Stimulated activated CD4-positive, alpha-beta T cell treated with anti-CD3 and anti-CD28 coated beads, TNF-alpha, amount 100 ng/mL, for 48 hours (primary cell): ENCODE measurements at regions not wholly inside any gene's neighbourhood (a gene's known extent, or its start where the extent isn't known, plus 50 kb on each side); places are given as distances from the start of the nearest gene placed in this dataset.
"Not testable (repeated sequence)": the region's sequence is repeated elsewhere in the genome, so short reads cannot be mapped to it uniquely, and the experiment has no call there.

Source experiments
- DNase-seq, 3 donors: peaks; one replicate each; pipeline ENCODE4 v3.0.0-alpha.2; 2020; ENCODE audit warnings: low read depth in 3 of 3

DNA sequence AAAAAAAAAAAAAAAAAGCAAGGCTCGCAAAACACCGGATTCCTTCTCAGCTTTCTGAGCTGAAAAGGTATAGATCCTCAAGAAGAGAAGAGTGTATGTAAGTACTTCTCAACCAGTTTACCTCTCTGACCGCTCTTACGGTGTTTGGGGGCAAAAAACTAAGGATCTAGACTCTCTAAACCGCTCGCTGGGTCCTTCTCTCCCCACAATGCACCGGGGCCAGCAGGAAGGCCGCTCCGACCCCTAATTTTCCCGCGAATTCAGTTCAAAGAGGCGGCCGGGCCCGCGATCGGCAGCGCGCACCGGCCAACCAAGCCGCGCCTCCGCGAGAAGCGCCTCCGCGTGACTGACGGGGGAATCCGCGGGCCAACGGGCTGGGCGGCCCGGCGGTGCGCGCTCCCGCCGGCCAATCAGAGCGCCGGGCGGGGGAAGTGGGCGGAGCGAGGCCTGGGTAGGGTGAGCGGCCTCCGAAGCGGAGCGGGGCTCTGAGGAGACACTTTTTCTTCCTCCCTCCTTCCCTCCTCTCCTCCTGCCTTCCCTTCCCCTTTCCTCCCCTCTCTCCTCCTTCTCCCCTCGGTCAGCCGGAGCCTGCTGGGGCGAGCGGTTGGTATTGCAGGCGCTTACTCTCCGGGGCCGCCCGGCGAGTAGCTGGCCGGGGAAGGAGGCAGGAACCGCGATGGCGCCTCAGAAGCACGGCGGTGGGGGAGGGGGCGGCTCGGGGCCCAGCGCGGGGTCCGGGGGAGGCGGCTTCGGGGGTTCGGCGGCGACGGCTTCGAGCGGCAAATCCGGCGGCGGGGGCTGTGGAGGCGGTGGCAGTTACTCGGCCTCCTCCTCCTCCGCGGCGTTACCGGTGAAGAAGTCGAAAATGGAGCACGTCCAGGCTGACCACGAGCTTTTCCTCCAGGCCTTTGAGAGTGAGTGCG lies 93.0 kb downstream of the CRLF3 start:
- peak; percentile 75 for DNase-seq

GRCh38 chr17:30730837-30731209 lies 93.7 kb downstream of the CRLF3 start:
- DNase-seq, result not testable (repeated sequence)

GRCh38 chr17:30730171-30730836 lies 94.2 kb downstream of the CRLF3 start:
- not testable (repeated sequence) for DNase-seq

DNA sequence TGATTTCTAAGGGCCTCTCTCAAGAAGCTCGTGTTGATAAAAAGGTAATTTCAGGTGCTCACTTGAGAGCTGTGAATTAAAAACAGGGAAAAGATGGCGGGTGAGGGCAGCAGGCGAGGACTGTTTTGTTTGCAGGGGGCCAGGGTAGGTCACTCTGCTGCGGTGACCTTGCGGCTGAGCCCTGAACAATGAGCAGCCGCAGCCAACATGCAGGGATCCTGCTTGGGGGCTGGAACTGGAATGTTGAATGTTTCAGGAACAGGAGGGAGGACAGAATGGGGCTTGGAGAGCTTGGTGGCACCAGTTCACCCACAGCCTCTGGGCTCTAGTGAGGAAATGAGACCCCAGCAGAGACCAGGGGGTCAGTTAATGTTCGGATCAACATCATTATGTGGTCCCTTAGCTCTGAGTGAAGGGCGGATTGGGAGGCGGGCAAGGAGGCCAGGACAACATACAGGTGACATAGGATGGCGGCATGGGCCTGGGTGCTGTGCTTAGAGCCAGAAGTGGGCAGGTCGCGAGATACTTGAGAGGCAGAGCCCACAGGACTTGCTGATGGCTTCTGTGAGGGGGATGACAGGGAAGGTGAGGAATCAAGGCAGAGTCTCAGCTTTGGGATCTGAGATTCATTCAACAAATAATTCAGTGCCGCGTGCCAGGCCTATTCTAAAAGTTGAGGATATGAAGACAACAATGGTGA lies 94.9 kb downstream of the CRLF3 start:
- DNase-seq, result not testable (repeated sequence)

DNA sequence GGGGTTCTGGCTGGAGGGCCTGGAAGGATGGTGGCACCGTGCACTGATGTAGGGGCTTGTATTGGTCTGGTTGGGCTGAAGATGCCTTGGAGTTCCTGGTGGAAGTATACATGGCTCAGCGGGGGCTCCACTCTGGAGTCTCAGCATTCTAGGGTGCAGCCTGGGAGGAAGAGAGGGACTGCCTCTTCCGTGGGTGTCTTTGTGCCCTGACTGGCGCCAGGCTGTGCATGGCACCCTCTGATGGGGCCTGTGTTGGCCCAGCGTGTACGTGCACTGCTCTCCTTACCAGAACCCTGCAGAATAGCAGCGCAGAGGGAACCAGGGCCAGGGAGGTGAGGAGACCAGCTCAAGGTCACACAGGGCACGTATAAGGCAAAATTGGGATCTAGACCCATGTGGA lies 97.0 kb downstream of the CRLF3 start:
- not testable (repeated sequence) for DNase-seq

GRCh38 chr17:30726734-30727133 lies 97.8 kb downstream of the CRLF3 start:
- DNase-seq, result not testable (repeated sequence)

GRCh38 chr17:30726310-30726709 lies 98.2 kb downstream of the CRLF3 start:
- DNase-seq, result not testable (repeated sequence)

DNA sequence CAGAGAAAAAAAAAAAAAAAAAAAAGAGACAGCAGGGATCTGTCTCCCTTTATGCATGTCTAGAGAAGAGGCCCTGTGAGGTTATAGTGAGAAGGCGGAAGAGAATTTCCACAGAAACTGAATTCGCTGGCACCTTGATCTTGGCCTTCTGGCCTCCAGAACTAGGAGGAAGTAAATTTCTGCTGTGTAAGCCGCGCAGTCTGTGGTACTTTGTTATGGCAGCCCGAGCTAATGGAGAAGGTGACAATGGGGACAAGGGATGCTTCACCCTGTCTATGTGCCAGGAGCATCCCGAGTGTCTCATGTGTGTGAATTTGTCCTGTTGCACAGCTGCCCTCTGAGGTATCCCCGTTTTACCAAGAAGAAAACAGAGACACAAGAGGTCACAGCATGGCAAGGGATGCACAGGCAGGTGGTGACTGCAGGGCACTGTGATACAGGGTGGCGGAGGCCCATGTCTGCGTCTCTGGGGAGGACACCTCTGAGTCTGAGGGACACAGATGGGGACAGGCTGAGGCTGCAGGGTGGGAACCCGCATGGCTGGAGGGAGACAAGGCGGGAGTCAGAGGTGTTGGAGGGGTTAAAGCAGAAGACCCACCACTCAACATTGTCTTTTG lies 100.3 kb downstream of the CRLF3 start:
- not testable (repeated sequence) for DNase-seq

- not testable (repeated sequence) for DNase-seq
Observed at GRCh38 chr17:30722114-30722780, 102.2 kb downstream of the CRLF3 start.

DNA sequence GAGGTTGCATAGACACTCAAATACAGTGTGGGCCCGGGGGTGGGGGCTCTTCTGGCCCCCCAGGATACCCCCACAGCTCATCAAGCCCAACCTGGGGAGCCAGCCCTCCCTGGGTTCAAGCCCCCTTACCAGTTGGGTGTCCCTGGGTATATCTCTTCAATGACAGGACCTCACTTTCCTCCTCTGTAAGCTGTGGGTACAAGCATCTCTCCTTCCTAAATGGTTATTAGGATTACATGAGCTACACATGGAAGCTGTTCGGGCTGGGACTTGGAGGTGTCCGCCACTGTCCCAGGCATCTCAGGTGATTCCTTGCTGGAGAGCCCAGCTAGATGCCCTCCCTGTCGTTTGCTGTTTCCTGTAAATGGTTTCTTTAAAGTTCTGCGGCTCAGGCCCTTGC lies 103.5 kb downstream of the CRLF3 start:
- DNase-seq, result not testable (repeated sequence)

GRCh38 chr17:30720013-30720471 lies 104.5 kb downstream of the CRLF3 start:
- no peak for DNase-seq

GRCh38 chr17:30719131-30719973 lies 105.1 kb downstream of the CRLF3 start:
- peak; percentile 56 to 80 (median 73) for DNase-seq

GRCh38 chr17:30718691-30719090 lies 105.8 kb downstream of the CRLF3 start:
- not testable (repeated sequence) for DNase-seq

- DNase-seq, result not testable (repeated sequence)
Observed at GRCh38 chr17:30718099-30718447, 106.4 kb downstream of the CRLF3 start.

- no peak for DNase-seq
Observed at GRCh38 chr17:30717291-30718098, 107.0 kb downstream of the CRLF3 start.

- no peak for DNase-seq
Observed at GRCh38 chr17:30716461-30717290, 107.8 kb downstream of the CRLF3 start.

- peak in 2 of 3 donors; percentile 41 to 44 for DNase-seq
Observed at GRCh38 chr17:30714825-30715622, 109.5 kb downstream of the CRLF3 start.

- DNase-seq, result not testable (repeated sequence)
Observed at GRCh38 chr17:30713805-30714204, 110.7 kb downstream of the CRLF3 start.
